Pancreas (tissue), 10 donors: ENCODE measurements at regions not wholly inside any gene's neighbourhood (a gene's known extent, or its start where the extent isn't known, plus 50 kb on each side); places are given as distances from the start of the nearest gene placed in this dataset.

Experiments
- ATAC-seq, 4 donors: fragments of 200-7000 bp; cut with Tn5 transposase; one replicate each; pipeline versions ENCODE4 v1.8.0 to v1.9.1; 2020; ENCODE audit warnings: mild to moderate bottlenecking in 4 of 4, moderate library complexity in 4 of 4
- DNase-seq, 6 donors: peaks; one replicate each; pipeline ENCODE4 v3.0.0-alpha.2; 2020
- FAIRE-seq: peaks from 2 replicates; lab custom pipeline; 2012; peaks lifted over from hg19 to GRCh38; lab: Jason Lieb, UNC
- H3K27ac ChIP-seq, 4 donors: fragments of 200-600 bp; sonication (generic); 1 replicate in 3 of 4; 2 replicates in 1 of 4; pipeline versions ENCODE4 v1.5.0 to v1.8.0; 2020
- H3K27me3 ChIP-seq, 4 donors: fragments of 200-600 bp; one replicate each; pipeline ENCODE4 v1.8.0; 2021
- H3K36me3 ChIP-seq, 3 donors: fragments of 200-600 bp; sonication (generic) in 1 of 3; one replicate each; pipeline versions ENCODE4 v1.5.0 to v1.8.0; 2020 to 2021
- H3K4me1 ChIP-seq, 3 donors: fragments of 200-600 bp; one replicate each; pipeline ENCODE4 v1.8.0; 2021
- H3K4me3 ChIP-seq, 4 donors: fragments of 200-600 bp; sonication (generic) in 2 of 4; one replicate each; pipeline versions ENCODE4 v1.5.0 to v1.8.0; 2020 to 2021
- H3K9me3 ChIP-seq, 4 donors: fragments of 200-600 bp; one replicate each; pipeline ENCODE4 v1.8.0; 2021
- CTCF ChIP-seq, 4 donors: fragments of 200-600 bp; sonication (generic) in 3 of 4; IDR thresholded peaks; one replicate each; pipeline versions ENCODE4 v1.5.0 to v1.8.0; 2021; ENCODE audit warnings: antibody characterized with exemption in 4 of 4
- WGBS, 2 donors: extraction: QIAGEN DNeasy Blood & Tissue Kit; methylation state at CpG; one replicate each; pipeline ENCODE4 v1.1.7; 2013; 5-methylcytosine and 5-hydroxymethylcytosine counted together
- intact Hi-C, 3 donors: fragments of 100-400 bp; cut with DNase I; formaldehyde crosslinking; loops; one replicate each; pipeline versions ENCODE4 v1.11.1 to v1.14.2; 2022
- donor health status: healthy with polysubstance abuse.
- donor health status: DM: no; HTN: no; CAD: no; lungs with moderate emphysema.
- donor health status: DM: no; HTN: no; CAD: no.
- donor health status: control.
- donor health status: control.
- donor health status: Bipolar disorder and iron deficiency.
- donor health status: DM: yes; HTN: yes; CAD: no.
- donor health status: DM: no; HTN: no; CAD: no.
- donor health status: DM: no; HTN: no; CAD: no.
- donor health status: DM: yes; HTN: yes; CAD: no.

GRCh38 chr19:31957711-31958110 is 387.7 kb upstream of the ZNF507 start:
- Histone ChIP-seq H3K4me1 (no peaks in the 10 kb centered on the region), H3K27ac (no peak overlapping the region), H3K27me3 (no peaks in the 10 kb centered on the region), H3K36me3 (no peaks in the 10 kb centered on the region), H3K4me3 (no peak overlapping the region), H3K9me3 (no peaks in the 10 kb centered on the region)
- ATAC-seq, result no peak
- FAIRE-seq, result no peak
- intact Hi-C loops, result no loop called here
- 53 to 63% methylated on average over 4 of the region's 4 CpGs for WGBS, 2 donors
- no peak for DNase-seq
- no peak for TF ChIP-seq CTCF (IDR thresholded peaks at IDR 0.05)

- Histone ChIP-seq H3K27me3 (no peaks in the 10 kb centered on the region), H3K4me1 (no peaks in the 10 kb centered on the region), H3K4me3 (no peak overlapping the region), H3K27ac (no peak overlapping the region), H3K36me3 (no peaks in the 10 kb centered on the region), H3K9me3 (no peaks in the 10 kb centered on the region)
- 19 to 22% methylated on average over 15 of the region's 15 CpGs for WGBS, 2 donors
- intact Hi-C loops, result no loop called here
- ATAC-seq (no peak), DNase-seq (no peak), FAIRE-seq (no peak)
- TF ChIP-seq CTCF (IDR thresholded peaks at IDR 0.05), result no peak
Observed at GRCh38 chr19:31959527-31960018, 385.8 kb upstream of the ZNF507 start.

GRCh38 chr19:31960474-31960873 is 384.9 kb upstream of the ZNF507 start:
- ATAC-seq (no peak), DNase-seq (no peak), FAIRE-seq (no peak)
- H3K27ac ChIP-seq, result no peak overlapping the region
- H3K9me3 ChIP-seq, result no peaks in the 10 kb centered on the region
- H3K27me3 ChIP-seq, result no peaks in the 10 kb centered on the region
- no peak for TF ChIP-seq CTCF (IDR thresholded peaks at IDR 0.05)
- no peaks in the 10 kb centered on the region for H3K4me1 ChIP-seq
- 15 to 18% methylated on average over 6 of the region's 6 CpGs for WGBS, 2 donors
- no peaks in the 10 kb centered on the region for H3K36me3 ChIP-seq
- intact Hi-C loops, result no loop called here
- no peak overlapping the region for H3K4me3 ChIP-seq

- 41 to 64% methylated on average over 4 of the region's 4 CpGs for WGBS, 2 donors
- ATAC-seq, result no peak
Observed at GRCh38 chr19:31961191-31961590, 384.2 kb upstream of the ZNF507 start.

More at GRCh38 chr19:31961191-31961590, 384.2 kb upstream of the ZNF507 start:
- no peak for FAIRE-seq
- no peak for DNase-seq
- Histone ChIP-seq H3K27ac (no peak overlapping the region), H3K36me3 (no peaks in the 10 kb centered on the region), H3K4me1 (no peaks in the 10 kb centered on the region), H3K27me3 (no peaks in the 10 kb centered on the region), H3K4me3 (no peak overlapping the region), H3K9me3 (no peaks in the 10 kb centered on the region)
- TF ChIP-seq CTCF (IDR thresholded peaks at IDR 0.05), result no peak
- intact Hi-C loops, result no loop called here
